Upper lobe of right lung (tissue), 1 donor: ENCODE measurements at regions not wholly inside any gene's neighbourhood (a gene's known extent, or its start where the extent isn't known, plus 50 kb on each side); places are given as distances from the start of the nearest gene placed in this dataset.

Experiments
- ATAC-seq: fragments of 200-7000 bp; cut with Tn5 transposase; one replicate; pipeline ENCODE4 v1.9.1; 2020; ENCODE audit warnings: mild to moderate bottlenecking, moderate library complexity
- DNase-seq: peaks from one replicate; pipeline ENCODE4 v3.0.0-alpha.2; 2020
- H3K27ac ChIP-seq: fragments of 200-600 bp; one replicate; pipeline ENCODE4 v1.8.0; 2022
- H3K27me3 ChIP-seq: fragments of 200-600 bp; one replicate; pipeline ENCODE4 v1.8.0; 2022; ENCODE audit warnings: mild to moderate bottlenecking
- H3K36me3 ChIP-seq: fragments of 200-600 bp; one replicate; pipeline ENCODE4 v1.8.0; 2022
- H3K4me1 ChIP-seq: fragments of 200-600 bp; one replicate; pipeline ENCODE4 v1.8.0; 2022
- H3K4me3 ChIP-seq: fragments of 200-600 bp; one replicate; pipeline ENCODE4 v1.8.0; 2022; ENCODE audit warnings: mild to moderate bottlenecking
- H3K9me3 ChIP-seq: fragments of 200-600 bp; one replicate; pipeline ENCODE4 v1.8.0; 2022
- intact Hi-C: fragments of 100-400 bp; cut with DNase I; formaldehyde crosslinking; loops from one replicate; pipeline ENCODE4 v1.11.0; 2022
- TF ChIP-seq, protein P1 (sequence below): fragments of 200-600 bp; IDR thresholded peaks from one replicate; pipeline ENCODE4 v1.8.0; 2022; ENCODE audit warnings: antibody characterized with exemption
- donor health status: DM: no; HTN: yes; CAD: no; lungs with severe emphysema.

DNA sequence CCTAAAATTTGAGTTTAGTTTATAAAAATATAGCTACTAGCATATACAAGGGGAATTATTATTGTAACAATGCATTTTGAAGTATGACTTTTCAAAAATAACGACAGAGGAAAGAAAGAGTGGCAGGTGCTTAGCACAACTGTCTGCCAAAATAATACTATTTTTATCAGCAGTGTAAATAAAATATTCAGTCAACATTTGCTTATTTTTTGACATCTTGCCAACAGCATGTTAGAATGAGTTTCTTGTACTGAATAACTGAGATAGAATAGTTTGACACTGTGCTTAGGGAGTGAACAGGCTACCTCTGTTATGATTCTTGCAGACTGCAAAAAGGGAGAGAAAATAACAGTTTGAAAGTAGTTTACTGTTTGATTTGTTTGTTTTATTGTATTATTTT, 909.8 kb downstream of the BRINP3 start:
- Histone ChIP-seq H3K27ac (no peak overlapping the region), H3K4me3 (no peak overlapping the region), H3K27me3 (no peaks in the 10 kb centered on the region), H3K9me3 (no peaks in the 10 kb centered on the region), H3K4me1 (no peaks in the 10 kb centered on the region), H3K36me3 (no peaks in the 10 kb centered on the region)
- TF ChIP-seq, protein P1, sequence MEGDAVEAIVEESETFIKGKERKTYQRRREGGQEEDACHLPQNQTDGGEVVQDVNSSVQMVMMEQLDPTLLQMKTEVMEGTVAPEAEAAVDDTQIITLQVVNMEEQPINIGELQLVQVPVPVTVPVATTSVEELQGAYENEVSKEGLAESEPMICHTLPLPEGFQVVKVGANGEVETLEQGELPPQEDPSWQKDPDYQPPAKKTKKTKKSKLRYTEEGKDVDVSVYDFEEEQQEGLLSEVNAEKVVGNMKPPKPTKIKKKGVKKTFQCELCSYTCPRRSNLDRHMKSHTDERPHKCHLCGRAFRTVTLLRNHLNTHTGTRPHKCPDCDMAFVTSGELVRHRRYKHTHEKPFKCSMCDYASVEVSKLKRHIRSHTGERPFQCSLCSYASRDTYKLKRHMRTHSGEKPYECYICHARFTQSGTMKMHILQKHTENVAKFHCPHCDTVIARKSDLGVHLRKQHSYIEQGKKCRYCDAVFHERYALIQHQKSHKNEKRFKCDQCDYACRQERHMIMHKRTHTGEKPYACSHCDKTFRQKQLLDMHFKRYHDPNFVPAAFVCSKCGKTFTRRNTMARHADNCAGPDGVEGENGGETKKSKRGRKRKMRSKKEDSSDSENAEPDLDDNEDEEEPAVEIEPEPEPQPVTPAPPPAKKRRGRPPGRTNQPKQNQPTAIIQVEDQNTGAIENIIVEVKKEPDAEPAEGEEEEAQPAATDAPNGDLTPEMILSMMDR: no peak
- DNase-seq: no peak
- intact Hi-C loops: no loop called here
- ATAC-seq: no peak

GRCh38 chr1:189596197-189596596, 881.5 kb downstream of the BRINP3 start:
- Histone ChIP-seq H3K4me1 (no peaks in the 10 kb centered on the region), H3K27ac (no peak overlapping the region), H3K27me3 (no peaks in the 10 kb centered on the region), H3K4me3 (no peak overlapping the region), H3K36me3 (no peaks in the 10 kb centered on the region), H3K9me3 (no peaks in the 10 kb centered on the region)
- ATAC-seq: no peak
- TF ChIP-seq, protein P1: no peak
- no peak for DNase-seq
- intact Hi-C loops: no loop called here

DNA sequence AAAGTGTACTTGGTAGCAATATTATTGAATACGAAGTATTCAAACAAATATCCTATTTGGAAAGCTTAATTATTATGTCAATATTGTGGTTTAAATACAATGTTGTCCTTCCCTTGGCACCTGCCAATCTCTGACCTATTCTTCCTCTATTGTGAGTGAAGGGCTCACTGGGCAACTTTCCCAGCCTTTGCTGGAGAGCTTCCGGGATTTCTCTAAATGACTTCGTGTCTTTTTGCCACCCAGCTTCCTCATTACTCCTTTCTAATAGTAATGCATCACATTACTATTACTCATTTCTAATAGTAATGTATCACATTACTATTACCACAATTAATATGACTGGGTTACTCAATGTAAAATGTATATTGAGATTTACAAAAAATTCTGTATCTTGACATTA, 880.6 kb downstream of the BRINP3 start:
- TF ChIP-seq, protein P1: no peak
- ATAC-seq (peak; percentile 39), DNase-seq (no peak)
- H3K4me1 ChIP-seq: no peaks in the 10 kb centered on the region
- H3K9me3 ChIP-seq: no peaks in the 10 kb centered on the region
- H3K36me3 ChIP-seq: no peaks in the 10 kb centered on the region
- no peak overlapping the region for H3K27ac ChIP-seq
- no peak overlapping the region for H3K4me3 ChIP-seq
- no peaks in the 10 kb centered on the region for H3K27me3 ChIP-seq
- intact Hi-C loops: no loop called here

DNA sequence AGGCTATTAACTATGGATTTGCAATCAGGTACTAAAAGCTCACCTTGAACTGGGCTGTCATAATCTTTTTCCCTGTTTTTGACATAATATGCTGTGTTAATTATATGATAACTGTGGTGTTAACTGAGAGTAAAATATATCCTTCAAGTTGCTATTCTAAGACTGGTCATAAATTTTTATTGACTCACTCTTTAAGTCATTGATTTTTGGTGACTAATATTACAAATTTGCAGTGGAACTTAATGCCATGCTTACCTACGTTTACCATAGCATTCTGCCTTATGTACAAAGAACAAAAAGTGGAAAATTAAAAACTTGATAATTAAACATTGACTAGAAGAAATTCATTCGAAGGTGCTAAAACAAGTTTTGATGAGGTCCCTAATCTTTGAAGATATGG, 872.4 kb downstream of the BRINP3 start:
- intact Hi-C loops: no loop called here
- TF ChIP-seq, protein P1: no peak
- H3K36me3 ChIP-seq: no peaks in the 10 kb centered on the region
- H3K4me1 ChIP-seq: no peaks in the 10 kb centered on the region
- H3K27me3 ChIP-seq: no peaks in the 10 kb centered on the region
- H3K4me3 ChIP-seq: no peak overlapping the region
- no peaks in the 10 kb centered on the region for H3K9me3 ChIP-seq
- H3K27ac ChIP-seq: no peak overlapping the region
- DNase-seq (no peak), ATAC-seq (no peak)

- DNase-seq: no peak
- no peak for ATAC-seq
- no peak overlapping the region for H3K27ac ChIP-seq
- intact Hi-C loops: no loop called here
- no peak overlapping the region for H3K4me3 ChIP-seq
- TF ChIP-seq, protein P1: no peak
- no peaks in the 10 kb centered on the region for H3K9me3 ChIP-seq
- H3K27me3 ChIP-seq: no peaks in the 10 kb centered on the region
- H3K36me3 ChIP-seq: no peaks in the 10 kb centered on the region
- H3K4me1 ChIP-seq: no peaks in the 10 kb centered on the region
Measured at GRCh38 chr1:189606047-189606446, 871.6 kb downstream of the BRINP3 start.

DNA sequence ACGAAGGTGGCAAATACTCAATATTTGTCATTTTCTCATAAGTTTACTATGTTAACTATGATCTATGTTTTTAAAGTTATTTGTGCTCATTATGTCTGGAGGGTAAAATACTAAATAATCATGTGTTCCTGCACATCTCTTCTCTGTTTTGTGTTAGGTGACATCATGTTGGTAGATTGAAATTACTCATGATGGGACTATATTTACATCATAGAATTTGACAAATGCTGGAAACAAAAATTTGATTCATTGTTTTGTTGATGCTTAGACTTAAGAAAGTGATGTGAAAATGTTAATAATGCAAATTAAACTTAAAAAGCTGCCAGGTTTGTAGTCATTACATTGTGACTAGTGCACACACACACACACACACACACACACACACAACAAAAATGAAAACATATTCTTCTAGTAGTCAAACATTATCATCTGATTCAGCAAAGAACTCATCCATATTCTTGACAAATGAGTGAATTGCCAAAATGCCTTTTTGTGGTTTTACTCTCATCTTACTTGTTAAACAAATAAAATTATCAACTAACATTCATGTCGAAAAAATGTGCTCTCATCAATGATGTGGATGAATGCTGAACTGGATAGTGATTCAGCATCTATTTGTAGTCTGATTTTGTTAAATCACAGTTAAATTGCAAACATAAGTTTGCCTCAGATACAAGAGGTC, 870.7 kb downstream of the BRINP3 start:
- ATAC-seq (no peak), DNase-seq (no peak)
- Histone ChIP-seq H3K27ac (no peak overlapping the region), H3K27me3 (no peaks in the 10 kb centered on the region), H3K36me3 (no peaks in the 10 kb centered on the region), H3K4me3 (no peak overlapping the region), H3K4me1 (no peaks in the 10 kb centered on the region), H3K9me3 (no peaks in the 10 kb centered on the region)
- intact Hi-C loops: no loop called here
- TF ChIP-seq, protein P1: no peak
